Endothelial cell of umbilical vein (primary cell): ENCODE measurements at regions not wholly inside any gene's neighbourhood (a gene's known extent, or its start where the extent isn't known, plus 50 kb on each side); places are given as distances from the start of the nearest gene placed in this dataset.

Experiments
- BruUV-seq: library from RNA; stranded (reverse); fragments of 400-500 nt; replicated peaks from 2 replicates; lab custom pipeline; 2021; lab: Mats Ljungman, UMichigan
- CTCF ChIA-PET: fragments of 300-600, 350-600 bp; sonication (Branson Sonifier 250); formaldehyde crosslinking; loops from one replicate; lab custom pipeline; 2021; ENCODE audit warnings: antibody characterized with exemption, inconsistent platforms; lab: Charles Lee
- POLR2A ChIA-PET: fragments of 300-600, 350-600 bp; sonication (Branson Sonifier 250); formaldehyde crosslinking; loops from one replicate; lab custom pipeline; 2021; ENCODE audit warnings: antibody characterized with exemption, inconsistent platforms; lab: Charles Lee
- DNase-seq: peaks from one replicate; pipeline ENCODE4 v3.0.0-alpha.2; 2011; ENCODE audit warnings: low read depth, low spot score
- FAIRE-seq: peaks from 2 replicates; lab custom pipeline; 2011; peaks lifted over from hg19 to GRCh38; lab: Jason Lieb, UNC
- H2AFZ ChIP-seq: 2 replicates; pipeline ENCODE4 v1.6.0; 2012; ENCODE audit warnings: low read depth, low read length, control low read depth, inconsistent platforms
- H3K27ac ChIP-seq: 2 replicates; pipeline ENCODE4 v1.5.1; 2011; ENCODE audit warnings: low read depth, mild to moderate bottlenecking, control low read depth, low read length, moderate library complexity; ENCODE audit not compliant: insufficient read depth
- H3K27me3 ChIP-seq, 2 experiments: 2 replicates each; pipeline versions ENCODE4 v1.6.0 to v1.6.1; 2011; ENCODE audit warnings: low read length in 2 of 2, mixed read lengths in 1 of 2; ENCODE audit not compliant: control insufficient read depth in 2 of 2, insufficient read depth in 2 of 2
- H3K36me3 ChIP-seq, 2 experiments: 2 replicates in 1 of 2; 3 replicates in 1 of 2; pipeline ENCODE4 v1.5.1; 2011; ENCODE audit warnings: low read length in 2 of 2, mild to moderate bottlenecking in 1 of 2, moderate library complexity in 1 of 2; ENCODE audit not compliant: control insufficient read depth in 2 of 2, insufficient read depth in 2 of 2; ENCODE audit errors: extremely low read depth in 1 of 2
- H3K4me1 ChIP-seq: 3 replicates; pipeline ENCODE4 v1.5.1; 2011; ENCODE audit warnings: mild to moderate bottlenecking, low read length; ENCODE audit not compliant: control insufficient read depth, insufficient read depth; ENCODE audit errors: extremely low read depth
- H3K4me2 ChIP-seq: 2 replicates; pipeline ENCODE4 v1.6.1; 2011; ENCODE audit warnings: low read length, control low read depth, mixed read lengths; ENCODE audit not compliant: insufficient read depth
- H3K4me3 ChIP-seq, 3 experiments: fragments of 200-600 bp in 1 of 3; sonication (generic), shearing (Covaris generic) in 1 of 3; replicated peaks in 1 of 3; 2 replicates each; pipeline ENCODE4 v1.5.1; 2011 to 2016; ENCODE audit warnings: control low read depth in 3 of 3, low read length in 3 of 3, mild to moderate bottlenecking in 2 of 3, inconsistent platforms in 1 of 3, low read depth in 1 of 3, moderate library complexity in 1 of 3; ENCODE audit not compliant: insufficient read depth in 1 of 3
- H3K79me2 ChIP-seq: 2 replicates; pipeline ENCODE4 v1.6.0; 2012; ENCODE audit warnings: low read length, inconsistent platforms; ENCODE audit not compliant: control insufficient read depth, insufficient read depth
- H3K9ac ChIP-seq: replicated peaks from 2 replicates; pipeline ENCODE3; 2011; ENCODE audit warnings: low read length, control low read depth; ENCODE audit not compliant: insufficient read depth; ENCODE audit errors: extremely low read depth
- H3K9me1 ChIP-seq: replicated peaks from 3 replicates; pipeline ENCODE4 v1.6.0; 2011; ENCODE audit warnings: mild to moderate bottlenecking, low read length; ENCODE audit not compliant: control insufficient read depth, insufficient read depth; ENCODE audit errors: extremely low read depth
- H3K9me3 ChIP-seq: replicated peaks from 2 replicates; pipeline ENCODE4 v1.5.1; 2012; ENCODE audit warnings: low read length, inconsistent platforms; ENCODE audit not compliant: control insufficient read depth, insufficient read depth
- H4K20me1 ChIP-seq: replicated peaks from 2 replicates; pipeline ENCODE3; 2011; ENCODE audit warnings: mild to moderate bottlenecking, low read length; ENCODE audit not compliant: control insufficient read depth, insufficient read depth; ENCODE audit errors: extremely low read depth
- CTCF ChIP-seq, 2 donors: IDR thresholded peaks; 1 replicate in 1 of 2; 2 replicates in 1 of 2; pipeline ENCODE4 v1.5.1; 2011; ENCODE audit warnings: low read length in 2 of 2, mild to moderate bottlenecking in 2 of 2, moderate library complexity in 2 of 2, control low read depth in 1 of 2, inconsistent platforms in 1 of 2, low read depth in 1 of 2; ENCODE audit not compliant: insufficient read depth in 1 of 2; ENCODE audit errors: extremely low read depth in 1 of 2
- EZH2 ChIP-seq: IDR thresholded peaks from 2 replicates; pipeline ENCODE4 v1.6.1; 2012; ENCODE audit warnings: borderline replicate concordance, low read depth, mild to moderate bottlenecking, moderate library complexity, low read length, inconsistent platforms; ENCODE audit not compliant: severe bottlenecking
- FOS ChIP-seq: IDR thresholded peaks from 2 replicates; pipeline ENCODE4 v1.6.1; 2011; ENCODE audit warnings: mild to moderate bottlenecking, low read length, moderate library complexity, borderline replicate concordance; ENCODE audit not compliant: insufficient read depth
- GATA2 ChIP-seq: IDR thresholded peaks from 2 replicates; pipeline ENCODE4 v1.7.0; 2011; ENCODE audit warnings: low read depth, mild to moderate bottlenecking, moderate library complexity, mixed read lengths, low read length; ENCODE audit not compliant: insufficient read length, insufficient read depth
- JUN ChIP-seq: IDR thresholded peaks from 2 replicates; pipeline ENCODE4 v1.6.1; 2011; ENCODE audit warnings: borderline replicate concordance, low read depth; ENCODE audit not compliant: insufficient read length, insufficient read depth
- MAX ChIP-seq: IDR thresholded peaks from 2 replicates; pipeline ENCODE4 v1.6.1; 2011; ENCODE audit not compliant: insufficient read depth, insufficient read length
- MYC ChIP-seq: IDR thresholded peaks from one replicate; pipeline ENCODE4 v1.6.1; 2011; ENCODE audit warnings: mild to moderate bottlenecking, low read depth, low read length
- POLR2A ChIP-seq: IDR thresholded peaks from 2 replicates; pipeline ENCODE4 v1.6.1; 2012; ENCODE audit warnings: low read depth, mild to moderate bottlenecking, control low read depth, low read length
- POLR2AphosphoS5 ChIP-seq: IDR thresholded peaks from 2 replicates; pipeline ENCODE4 v1.6.1; 2012; ENCODE audit warnings: low read depth, mild to moderate bottlenecking, control low read depth, low read length, moderate library complexity; ENCODE audit not compliant: insufficient read depth
- dilution Hi-C: fragments of 300-500 bp; cut with MboI; formaldehyde crosslinking; loops from one replicate; pipeline ENCODE4 v1.15.0; 2019; ENCODE audit warnings: low sequenced_read_pairs; ENCODE audit not compliant: extremely low pct_ligation_motif_present
- intact Hi-C: fragments of 100-400 bp; cut with micrococcal nuclease; formaldehyde crosslinking; loops from one replicate; pipeline ENCODE4 v1.10.0; 2022

- no peaks in the 10 kb centered on the region for H4K20me1 ChIP-seq
- no peak overlapping the region for H3K9ac ChIP-seq
- FAIRE-seq (no peak), DNase-seq (no peak)
- H3K4me1 ChIP-seq = peaks cover 5% of the 10 kb centered on the region
- BruUV-seq = no TSS peak
- H3K4me3 ChIP-seq = no peak overlapping the region
- no peak overlapping the region for H3K27ac ChIP-seq
- H3K79me2 ChIP-seq = no peaks in the 10 kb centered on the region
- H3K9me3 ChIP-seq = no peaks in the 10 kb centered on the region
- no peak for TF ChIP-seq MAX
- TF ChIP-seq MYC = no peak
- TF ChIP-seq POLR2AphosphoS5 = no peak
- no peak for TF ChIP-seq GATA2
- TF ChIP-seq POLR2A = no peak
- no peak for TF ChIP-seq CTCF (IDR thresholded peaks at IDR 0.05; ENCODE audit: extremely low read depth in 1 of 2, insufficient read depth in 1 of 2, low read depth in 1 of 2, low read length in 2 of 2)
- TF ChIP-seq FOS = no peak
- no peak for TF ChIP-seq EZH2
- TF ChIP-seq JUN = no peak
- H3K27me3 ChIP-seq = no peaks in the 10 kb centered on the region
- intact Hi-C loops = no loop called here
- dilution Hi-C loops = no loop called here
- no peaks in the 10 kb centered on the region for H3K9me1 ChIP-seq
- CTCF ChIA-PET = interaction anchor here (0.9 to 1.8 kb wide), 2 partner anchors 9 to 11 kb away, joined by 3 to 5 read pairs; no protein-coding TSS in a partner anchor
- no peak overlapping the region for H2AFZ ChIP-seq
- no peak overlapping the region for H3K4me2 ChIP-seq
- H3K36me3 ChIP-seq = no peaks in the 10 kb centered on the region
- POLR2A ChIA-PET = no interaction called here
Observed at GRCh38 chr2:207275779-207276178, 110.0 kb upstream of the KLF7 start.
